HG03469 (cell line): ENCODE measurements at regions not wholly inside any gene's neighbourhood (a gene's known extent, or its start where the extent isn't known, plus 50 kb on each side); places are given as distances from the start of the nearest gene placed in this dataset.

Experiments used
- ATAC-seq: cut with Tn5 transposase; IDR thresholded peaks from one replicate; pipeline ENCODE4 v1.9.1; 2021; ENCODE audit warnings: mild to moderate bottlenecking, moderate library complexity, moderate number of reproducible peaks; ENCODE audit not compliant: unreplicated experiment

DNA sequence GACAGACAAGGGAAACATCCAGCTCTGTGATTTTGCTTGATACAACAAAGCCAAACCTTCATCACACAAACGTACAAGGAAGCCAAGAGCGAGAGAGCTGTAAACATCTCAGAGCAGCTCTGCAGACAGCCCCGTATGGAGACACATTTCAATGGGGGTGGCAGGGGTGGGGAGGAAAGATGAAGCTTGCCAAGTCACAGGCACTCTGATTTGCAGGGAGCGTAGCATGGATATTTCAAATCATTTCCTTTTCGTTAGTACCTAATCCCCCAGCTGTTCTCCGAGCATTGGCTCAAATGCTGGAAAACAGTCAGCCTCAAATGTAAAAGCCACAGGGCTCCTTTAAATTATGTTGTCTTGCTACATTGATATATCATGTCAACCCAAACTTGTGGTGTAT, 458.9 kb upstream of the CADM1 start:
- no peak for ATAC-seq

DNA sequence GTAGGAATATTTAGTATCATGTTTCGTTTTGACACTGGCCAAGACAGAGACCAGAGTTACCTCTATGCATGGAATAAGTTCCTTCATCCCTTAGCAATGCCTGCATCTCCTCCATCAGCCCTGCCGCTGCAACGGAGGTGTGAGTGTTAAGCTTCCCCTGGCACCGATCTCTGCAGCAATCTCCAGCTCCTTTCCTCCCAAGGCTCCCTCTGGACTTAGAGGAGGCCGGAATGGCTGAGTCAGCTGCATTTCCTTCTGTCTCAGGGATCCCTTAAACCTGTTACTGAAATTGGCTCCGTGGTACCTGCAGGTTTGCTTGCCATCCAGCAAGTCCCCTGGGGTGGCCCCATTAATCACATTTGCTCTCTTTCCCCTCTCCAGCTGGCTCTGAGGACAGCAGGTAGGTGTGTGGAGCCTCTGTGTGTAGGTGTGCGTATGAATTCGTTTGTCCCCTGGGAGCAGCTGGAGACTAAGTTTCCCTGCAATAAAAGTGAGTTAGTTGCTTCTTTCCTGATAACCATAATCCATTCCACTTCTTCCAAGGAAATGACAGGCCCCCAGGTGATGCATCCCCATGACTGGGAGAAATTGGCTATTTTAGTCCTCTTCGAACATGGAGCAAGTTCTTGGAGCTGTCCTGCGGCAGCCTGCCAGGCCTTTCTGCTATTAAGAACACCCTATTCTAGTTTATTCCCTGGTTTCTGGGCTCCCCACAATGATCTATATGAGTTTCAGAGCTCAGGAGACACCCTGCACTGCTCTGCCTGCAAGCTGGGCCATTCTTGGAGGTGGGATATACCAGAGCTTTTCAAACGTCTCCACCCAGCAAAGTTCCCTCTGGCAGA, 457.2 kb upstream of the CADM1 start:
- ATAC-seq = no peak

DNA sequence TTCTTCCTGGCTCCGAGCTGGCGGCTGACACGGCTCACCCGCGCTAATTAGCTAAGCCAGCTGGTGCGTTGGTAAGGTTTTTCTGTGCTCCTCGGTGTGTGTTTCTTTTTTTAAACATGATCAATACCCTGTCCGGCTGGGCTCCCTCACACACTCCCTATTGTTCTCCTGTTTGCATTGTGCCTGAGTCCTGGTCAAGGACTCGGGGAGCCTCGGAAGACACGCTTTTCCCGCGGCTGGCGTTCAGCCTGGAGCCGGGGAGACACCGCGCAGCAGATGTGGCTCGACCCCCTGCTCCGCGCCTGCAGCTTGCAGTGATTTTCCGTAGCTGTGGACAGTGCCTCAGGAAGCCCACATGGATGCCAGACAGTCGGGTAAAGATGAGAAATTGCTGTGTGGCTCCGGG, 454.9 kb upstream of the CADM1 start:
- ATAC-seq = no peak

DNA sequence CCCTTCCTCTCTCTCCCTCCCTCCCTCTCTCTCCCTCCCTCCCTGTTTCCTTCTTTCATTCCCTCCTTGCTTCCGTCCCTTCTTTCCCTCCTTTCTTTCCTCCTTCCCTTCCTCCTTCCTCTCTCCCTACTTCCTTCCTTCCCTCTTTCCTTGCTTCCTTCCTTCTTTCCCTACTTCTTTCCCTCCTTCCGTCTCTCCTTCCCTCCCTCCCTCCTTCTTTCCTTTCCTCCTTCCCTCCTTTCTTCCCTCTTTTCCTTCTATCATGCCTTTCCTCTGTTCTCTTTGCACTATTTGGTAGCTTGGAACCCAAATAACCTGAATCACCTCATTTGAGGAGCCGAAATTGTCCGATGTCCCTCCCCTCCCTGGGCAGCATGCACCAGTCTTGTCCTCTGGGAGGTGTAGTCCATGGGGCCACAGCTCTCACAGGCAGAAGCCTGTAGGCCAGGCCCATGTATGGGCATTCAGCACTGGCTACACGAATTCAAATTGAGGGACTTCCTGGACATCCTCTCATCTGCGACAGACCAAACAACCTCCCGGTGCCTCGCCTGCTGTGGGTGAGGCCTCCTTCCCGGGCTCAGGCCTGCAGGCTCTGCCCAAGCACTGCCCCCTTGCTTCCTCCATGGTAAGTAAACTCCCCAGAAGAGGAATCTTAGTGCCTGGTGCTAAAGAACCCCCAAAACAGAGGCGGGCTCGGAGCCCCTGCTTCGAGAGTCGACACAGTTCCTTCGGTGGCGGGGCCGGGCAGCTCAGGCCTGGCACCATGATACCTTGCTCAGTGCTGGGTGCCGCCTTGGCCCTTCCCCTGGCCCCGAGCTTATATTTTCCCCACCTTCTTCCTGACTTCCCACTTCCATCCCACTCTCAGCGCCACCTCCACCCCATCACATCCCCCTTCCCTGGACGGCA, 454.1 kb upstream of the CADM1 start:
- ATAC-seq = no peak

DNA sequence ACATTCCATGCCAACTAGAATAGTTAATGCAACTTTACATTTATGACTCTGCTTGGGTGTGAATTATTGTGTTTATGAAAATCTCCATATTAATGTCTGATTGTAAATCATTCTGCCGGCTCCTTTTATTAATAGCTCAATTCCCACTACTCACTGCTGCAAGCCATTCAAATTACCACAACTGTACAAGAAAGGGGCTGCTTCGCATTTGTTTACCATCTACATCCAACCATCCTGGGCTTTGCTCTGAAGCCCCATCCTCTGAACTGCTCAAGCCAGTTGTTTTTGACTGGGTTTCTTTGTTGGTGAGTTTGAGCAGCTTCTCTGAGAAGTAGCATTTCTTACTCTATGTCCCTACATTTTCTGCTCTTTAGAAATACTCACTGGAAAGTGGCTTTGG, 451.6 kb upstream of the CADM1 start:
- no peak for ATAC-seq

DNA sequence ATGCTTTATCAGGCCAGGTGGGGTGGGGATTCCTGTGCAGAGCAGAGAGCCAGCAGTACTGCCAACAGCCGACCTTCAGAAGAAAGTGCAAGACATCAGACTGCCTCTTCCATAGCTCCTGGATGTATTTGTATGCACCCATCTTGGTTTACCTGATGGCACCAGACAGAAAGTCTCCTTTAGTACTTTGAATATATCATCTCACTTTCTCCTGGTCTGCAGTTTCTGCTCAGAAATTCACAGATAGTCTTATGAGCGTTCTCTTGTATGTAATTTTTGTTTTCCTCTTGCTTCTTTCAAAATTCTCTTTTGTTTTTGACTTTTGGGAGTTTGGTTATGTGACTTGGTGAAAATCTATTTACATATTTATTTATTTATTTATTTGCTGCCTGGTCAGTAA, 446.4 kb upstream of the CADM1 start:
- no peak for ATAC-seq

DNA sequence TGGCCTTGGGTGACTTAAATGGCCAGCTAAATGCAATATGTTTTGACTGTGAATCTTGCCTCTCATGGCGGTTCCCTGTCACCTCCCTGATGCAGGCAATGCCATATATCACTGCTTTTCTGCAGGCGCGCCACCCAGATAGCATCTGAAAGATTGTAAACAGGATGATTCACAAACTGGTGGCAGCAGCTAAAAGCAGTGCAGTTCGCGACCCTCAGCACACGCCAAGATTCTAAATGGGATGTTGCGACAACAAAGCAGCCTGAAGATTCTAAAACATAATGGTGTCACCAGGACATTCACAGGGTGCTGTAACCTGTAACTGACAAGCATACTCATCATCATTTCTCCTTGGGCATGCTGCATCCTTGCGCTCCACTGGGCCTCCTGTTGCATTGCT, 440.4 kb upstream of the CADM1 start:
- ATAC-seq = no peak

DNA sequence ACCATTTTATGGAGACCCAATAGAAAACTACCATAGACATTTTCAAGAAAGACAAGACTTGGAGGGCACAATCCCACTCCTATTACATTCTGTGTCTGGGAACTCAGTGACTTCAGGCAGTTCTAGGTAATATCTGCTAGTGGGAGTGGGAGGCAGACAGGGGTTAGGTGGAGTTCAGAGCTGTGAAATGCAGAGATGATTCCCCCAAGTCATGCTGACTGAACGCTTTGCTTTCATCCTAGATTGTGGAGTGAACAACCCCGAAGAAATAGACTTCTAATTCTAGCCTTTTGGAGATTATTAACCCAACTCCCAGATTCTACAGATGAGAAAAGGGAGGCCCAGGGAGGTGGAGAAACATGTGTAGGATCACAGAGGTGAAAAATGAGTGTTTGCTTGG, 437.8 kb upstream of the CADM1 start:
- ATAC-seq = no peak

DNA sequence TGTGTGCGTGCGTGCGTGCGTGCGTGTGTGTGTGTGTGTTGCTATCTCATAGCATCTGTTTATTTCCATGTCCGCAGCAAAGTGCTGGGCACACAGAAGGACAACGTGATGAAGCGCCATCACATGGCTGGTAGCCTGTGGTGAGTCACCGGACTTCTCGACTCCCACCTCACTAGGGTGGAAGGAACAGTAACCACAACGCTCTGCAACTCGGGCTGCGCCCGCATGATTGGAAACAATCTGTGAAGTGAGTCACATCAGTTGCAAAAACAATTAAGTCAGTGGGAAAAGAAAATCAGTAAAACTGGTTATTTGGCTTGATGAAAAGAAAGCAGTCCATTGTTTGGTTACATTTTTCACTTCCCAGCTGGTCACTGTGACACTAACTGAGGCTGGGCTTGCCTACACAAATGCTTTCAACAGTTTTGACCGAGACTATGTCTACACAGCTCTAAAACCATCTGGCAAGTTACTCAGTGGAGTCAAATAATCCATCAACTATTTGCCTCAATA, 437.3 kb upstream of the CADM1 start:
- ATAC-seq = no peak

DNA sequence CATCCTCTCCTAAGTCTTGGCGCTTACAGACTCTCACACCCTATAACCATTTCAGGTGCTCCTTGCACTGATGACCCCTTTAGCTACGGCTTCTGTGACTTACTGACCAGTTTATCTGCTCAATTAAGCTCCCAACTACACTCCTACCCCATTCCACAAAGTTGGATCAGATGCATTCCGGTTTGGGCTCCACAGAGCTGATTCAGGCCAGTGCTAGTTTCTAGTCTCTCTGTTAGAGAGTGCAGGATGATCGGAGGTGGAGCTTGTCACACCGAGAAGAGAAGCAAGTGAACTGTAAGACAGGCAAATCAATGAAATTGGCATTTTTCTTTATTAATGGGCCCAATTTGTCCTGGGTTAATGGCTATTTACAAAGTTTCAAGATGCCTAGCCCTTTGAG, 436.8 kb upstream of the CADM1 start:
- ATAC-seq = no peak

DNA sequence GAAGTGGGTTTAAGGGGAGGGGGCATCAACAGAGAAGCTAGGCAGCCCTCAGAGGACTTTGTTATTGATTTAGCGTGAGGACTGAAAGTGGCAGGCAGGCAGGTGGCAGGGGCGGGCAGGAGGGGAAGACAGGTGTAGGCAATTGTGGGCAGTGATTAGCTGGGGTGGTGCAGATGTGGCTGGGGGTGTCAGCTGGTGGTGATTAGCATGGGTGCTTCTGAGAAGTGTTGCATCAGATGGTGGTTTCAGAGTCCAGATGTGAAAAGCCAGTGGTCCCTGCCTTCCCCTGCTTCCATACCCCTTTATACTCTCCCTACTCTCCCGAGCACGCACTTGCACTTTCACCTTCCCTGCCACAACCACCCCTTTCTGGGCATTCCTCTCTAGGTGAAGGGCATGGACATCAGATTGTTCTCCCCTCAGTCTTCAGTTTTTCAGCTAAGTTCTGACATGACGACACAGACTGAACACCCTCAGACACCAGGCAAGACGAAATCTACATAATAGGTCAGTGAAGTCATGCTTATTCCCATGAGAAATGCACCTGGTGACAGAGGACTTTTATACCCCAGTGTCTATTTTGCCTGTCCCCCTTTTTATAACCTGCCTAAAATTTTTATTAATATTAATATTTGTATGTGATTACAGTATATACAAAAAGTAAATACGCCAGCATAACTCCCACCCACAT, 435.7 kb upstream of the CADM1 start:
- no peak for ATAC-seq

DNA sequence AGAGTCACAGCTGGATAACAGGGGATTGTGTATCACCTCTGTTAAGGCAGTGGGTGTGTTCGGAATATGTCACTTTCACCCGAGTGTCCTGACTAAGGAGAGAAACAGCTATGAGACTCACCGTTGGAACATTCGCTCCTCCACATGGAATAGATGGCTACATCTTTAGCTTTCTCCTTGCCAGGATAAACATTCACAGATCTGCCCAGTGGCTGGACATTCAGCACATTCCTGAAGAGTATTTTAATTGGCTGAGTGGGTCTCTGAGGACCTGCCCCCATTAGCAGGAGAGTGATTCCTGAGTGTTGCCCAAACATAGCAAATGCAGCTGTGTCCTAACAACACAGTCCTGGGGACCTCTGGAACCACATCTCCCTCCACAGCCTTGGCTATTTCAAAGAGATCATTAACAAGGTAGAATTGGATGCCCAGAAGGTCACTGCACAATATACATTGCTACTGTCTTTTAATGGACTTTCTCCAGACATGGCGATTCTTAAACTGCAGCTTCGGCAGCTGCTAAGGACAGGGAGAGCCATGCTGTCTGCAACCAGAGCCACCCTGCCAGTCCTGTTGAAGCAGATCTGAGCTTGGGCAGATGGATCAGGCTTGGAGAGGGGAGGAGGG, 435.0 kb upstream of the CADM1 start:
- ATAC-seq = no peak

DNA sequence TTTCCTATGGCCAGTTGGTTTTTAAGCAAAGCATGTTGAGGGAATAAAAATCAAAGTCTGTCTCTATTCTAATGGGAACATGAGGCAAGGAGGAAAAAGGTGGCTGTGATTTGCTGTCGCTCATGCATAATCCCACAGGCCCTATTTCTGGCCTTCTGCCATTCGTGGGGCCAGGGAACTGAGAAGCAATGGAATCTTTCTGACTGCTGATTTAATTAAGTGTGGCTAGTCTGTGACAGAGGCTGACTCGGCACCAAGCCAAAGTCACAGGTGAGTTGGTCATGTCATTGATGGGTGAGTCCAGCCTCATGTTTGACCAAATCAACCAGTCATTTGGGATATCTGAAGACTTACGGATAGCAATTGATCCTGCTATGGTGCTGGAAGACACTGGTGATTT, 429.3 kb upstream of the CADM1 start:
- no peak for ATAC-seq

DNA sequence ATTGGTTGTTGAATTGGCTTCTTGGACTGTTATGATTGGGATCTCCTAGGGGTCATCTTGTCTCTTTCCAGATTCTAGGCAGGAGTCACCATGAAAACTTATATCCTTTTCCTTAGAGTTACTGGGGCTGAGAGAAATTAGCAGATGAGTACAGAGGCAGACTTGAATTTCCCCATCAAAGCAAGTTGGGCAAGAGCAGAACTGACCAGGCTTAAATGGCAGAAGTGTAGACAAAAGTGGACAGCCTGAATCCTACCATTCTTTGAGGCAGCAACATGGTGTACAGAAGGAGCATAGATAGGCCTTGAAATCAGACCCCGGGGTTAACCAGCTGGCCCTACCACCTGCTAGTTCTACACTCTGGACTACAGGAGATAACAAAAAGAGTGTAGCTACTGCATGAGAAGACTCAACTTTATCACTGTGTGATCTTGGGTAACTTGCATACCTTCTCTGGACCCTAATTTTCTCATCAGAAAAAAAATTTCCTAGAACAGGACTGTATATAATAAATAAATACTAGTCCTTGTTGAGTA, 427.4 kb upstream of the CADM1 start:
- ATAC-seq = no peak

DNA sequence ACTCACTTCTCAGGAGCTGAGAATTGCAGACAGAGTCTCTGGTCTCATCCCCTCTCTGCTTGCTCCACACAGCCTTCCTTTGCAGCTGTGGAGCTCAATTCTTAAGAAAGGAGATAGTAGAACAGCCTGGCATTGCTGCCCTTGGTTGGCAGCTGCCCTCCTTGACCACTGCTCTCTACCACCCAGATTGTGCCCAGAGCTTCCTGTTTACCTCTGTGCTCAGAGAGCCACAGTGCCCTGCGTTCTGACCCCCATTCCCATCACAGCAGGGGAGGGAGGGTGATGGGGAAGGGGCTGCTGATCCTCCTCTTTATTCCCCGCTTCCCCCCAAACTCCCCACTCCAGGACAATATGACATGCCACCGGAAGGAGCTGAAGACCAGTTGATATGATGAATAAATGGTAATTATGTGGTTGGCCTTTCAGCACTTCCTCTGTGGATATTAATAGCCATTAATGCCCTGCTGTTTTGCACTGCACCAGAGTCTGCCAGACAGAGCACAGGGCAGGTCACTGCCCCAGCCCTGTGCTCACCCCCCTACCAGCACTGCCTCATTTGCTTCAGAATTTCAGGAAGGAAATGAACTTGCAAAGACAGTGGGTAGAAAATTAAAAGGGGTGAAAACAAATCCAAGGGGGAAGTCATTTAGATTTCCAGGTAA, 426.8 kb upstream of the CADM1 start:
- ATAC-seq = peak; percentile 29

DNA sequence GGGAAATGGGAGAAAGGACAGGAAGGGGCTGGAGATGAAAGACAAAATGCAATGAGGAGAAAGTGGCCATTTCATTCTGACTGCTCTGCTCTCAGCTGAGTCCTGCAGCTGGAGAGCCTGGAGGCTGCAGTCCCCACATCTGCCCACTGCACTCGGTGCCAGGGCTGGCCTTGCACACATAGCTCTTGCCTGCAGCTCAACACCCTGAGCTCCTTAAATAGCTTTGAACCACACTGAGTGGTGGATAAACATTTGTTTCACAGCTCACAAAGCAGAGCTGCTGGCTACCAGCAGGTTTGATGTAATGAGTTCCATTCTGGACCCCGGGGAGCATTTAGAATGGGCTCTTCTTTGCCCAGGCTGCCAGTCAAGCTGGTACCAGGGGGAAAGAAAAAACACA, 426.1 kb upstream of the CADM1 start:
- ATAC-seq = no peak

DNA sequence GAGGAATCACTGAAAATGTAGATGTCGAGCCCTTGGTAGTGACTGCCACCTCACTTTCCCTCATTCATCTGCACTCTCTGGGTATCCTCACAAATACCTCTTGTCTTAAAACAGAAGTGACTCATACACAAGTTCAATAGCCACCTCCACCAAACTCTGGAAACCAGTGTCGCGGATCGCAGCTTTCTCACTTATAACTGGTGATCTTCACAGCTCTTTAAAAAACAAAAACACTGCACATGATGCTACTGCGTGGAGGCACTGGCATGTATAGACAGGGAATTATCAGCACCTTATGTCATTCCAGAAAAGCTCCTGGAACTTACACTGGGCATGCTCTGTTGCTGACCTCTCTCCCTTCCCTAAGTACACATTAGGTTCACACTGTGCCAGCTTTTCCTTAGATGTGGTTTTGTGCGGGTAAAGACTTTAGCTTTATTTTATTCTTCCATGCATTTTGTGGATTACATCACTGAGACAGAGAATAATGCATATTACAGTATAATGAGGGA, 425.5 kb upstream of the CADM1 start:
- ATAC-seq = peak; percentile 15

DNA sequence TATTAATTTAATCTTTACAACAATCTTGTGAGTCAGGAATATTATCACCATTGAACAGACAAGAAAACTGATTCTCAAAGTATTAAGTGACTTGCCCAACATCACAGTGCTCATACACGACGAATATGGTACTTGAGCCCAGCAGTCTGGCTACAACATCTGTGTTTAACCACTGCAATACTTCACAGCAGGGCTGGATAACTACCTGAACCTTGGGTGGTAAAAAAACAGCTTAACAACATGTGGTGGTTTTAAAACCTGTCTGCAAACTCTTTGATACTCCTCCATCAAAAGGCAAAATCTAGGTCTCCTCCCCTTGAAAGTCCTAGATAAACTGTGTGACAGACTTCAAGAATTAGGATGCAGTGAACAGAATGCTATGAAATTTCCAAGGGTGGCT, 424.6 kb upstream of the CADM1 start:
- no peak for ATAC-seq

DNA sequence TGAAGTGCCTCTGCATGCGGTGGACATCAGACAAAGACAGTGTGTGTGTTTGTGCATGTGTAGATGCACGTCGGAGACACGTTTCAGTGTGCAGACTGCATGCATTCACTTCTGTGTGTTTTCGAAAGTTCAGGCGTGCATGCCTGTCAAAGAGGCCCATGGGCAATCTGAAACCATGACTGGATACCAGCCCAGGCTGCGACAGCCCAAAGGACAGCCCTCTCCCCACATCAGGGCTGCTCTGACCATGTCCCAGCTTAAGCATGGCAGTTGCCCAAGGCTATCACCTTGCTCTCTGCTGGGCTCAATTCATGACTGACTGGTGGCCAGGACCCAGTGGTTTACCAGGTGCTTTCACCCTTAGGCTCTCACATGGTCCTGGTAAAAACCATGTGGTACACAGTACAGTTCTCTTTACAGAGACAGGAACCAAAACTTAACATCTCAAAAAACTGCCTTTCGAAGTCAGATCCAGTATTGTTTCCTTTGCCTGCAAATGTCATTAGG, 423.7 kb upstream of the CADM1 start:
- ATAC-seq = no peak

DNA sequence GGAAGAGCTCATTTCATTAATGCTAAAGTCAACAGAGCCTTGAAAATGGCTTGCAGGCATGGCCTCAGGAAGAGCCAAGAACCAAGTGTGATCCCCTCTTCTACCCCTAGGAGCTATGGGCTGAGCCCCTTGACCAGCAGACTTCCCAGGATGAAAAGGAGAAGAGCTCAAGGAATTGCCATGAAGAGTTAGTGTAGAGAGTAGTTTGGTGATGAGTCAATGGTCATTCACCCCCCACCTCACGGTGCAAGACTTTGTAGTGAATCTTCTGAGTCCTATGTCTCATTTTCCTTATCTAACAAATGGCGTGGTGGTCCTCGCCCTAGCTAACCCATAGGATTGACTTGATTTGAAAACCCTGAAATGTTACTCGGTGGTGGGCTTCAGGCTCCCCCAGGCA, 422.4 kb upstream of the CADM1 start:
- no peak for ATAC-seq
